ENCODE measurements at regions not wholly inside any gene's neighbourhood (a gene's known extent, or its start where the extent isn't known, plus 50 kb on each side); places are given as distances from the start of the nearest gene placed in this dataset.
A peak's percentile ranks its signal among the peaks of the same experiment; 100 is the strongest.
"Not testable (repeated sequence)": the region's sequence is repeated elsewhere in the genome, so short reads cannot be mapped to it uniquely, and the experiment has no call there.

GRCh38 chr6:170146640-170147039 lies 144.2 kb downstream of the DLL1 start:
- DNase-seq = no peak

GRCh38 chr6:170146131-170146530 lies 144.7 kb downstream of the DLL1 start:
- DNase-seq = not testable (repeated sequence)

GRCh38 chr6:170145716-170146115 lies 145.2 kb downstream of the DLL1 start:
- DNase-seq = peak; percentile 24

GRCh38 chr6:170145272-170145592 lies 145.6 kb downstream of the DLL1 start:
- no peak for DNase-seq

GRCh38 chr6:170144571-170145271 lies 146.2 kb downstream of the DLL1 start:
- DNase-seq = no peak

GRCh38 chr6:170143401-170144150 lies 147.3 kb downstream of the DLL1 start:
- DNase-seq = peak; percentile 3

- DNase-seq = no peak
Observed at GRCh38 chr6:170142559-170142958, 148.3 kb downstream of the DLL1 start.

- DNase-seq = not testable (repeated sequence)
Observed at GRCh38 chr6:170141061-170141460, 149.8 kb downstream of the DLL1 start.

- DNase-seq = no peak
Observed at GRCh38 chr6:170140129-170140528, 150.7 kb downstream of the DLL1 start.

- peak; percentile 4 for DNase-seq
Observed at GRCh38 chr6:170139531-170139930, 151.3 kb downstream of the DLL1 start.

GRCh38 chr6:170139046-170139445 lies 151.8 kb downstream of the DLL1 start:
- not testable (repeated sequence) for DNase-seq

- no peak for DNase-seq
Observed at GRCh38 chr6:170137911-170138910, 152.7 kb downstream of the DLL1 start.

- DNase-seq = no peak
Observed at GRCh38 chr6:170137176-170137891, 153.5 kb downstream of the DLL1 start.

- no peak for DNase-seq
Observed at GRCh38 chr6:170136541-170137175, 154.2 kb downstream of the DLL1 start.

- no peak for DNase-seq
Observed at GRCh38 chr6:170135821-170136471, 154.9 kb downstream of the DLL1 start.

- no peak for DNase-seq
Observed at GRCh38 chr6:170135461-170135820, 155.4 kb downstream of the DLL1 start.

- no peak for DNase-seq
Observed at GRCh38 chr6:170134471-170135440, 156.1 kb downstream of the DLL1 start.

- no peak for DNase-seq
Observed at GRCh38 chr6:170134031-170134470, 156.8 kb downstream of the DLL1 start.

GRCh38 chr6:170132561-170132991 lies 158.3 kb downstream of the DLL1 start:
- DNase-seq = no peak

GRCh38 chr6:170132011-170132521 lies 158.8 kb downstream of the DLL1 start:
- DNase-seq = no peak
